GM21360 (cell line): ENCODE measurements at regions not wholly inside any gene's neighbourhood (a gene's known extent, or its start where the extent isn't known, plus 50 kb on each side); places are given as distances from the start of the nearest gene placed in this dataset.
"Not testable (repeated sequence)": the region's sequence is repeated elsewhere in the genome, so short reads cannot be mapped to it uniquely, and the experiment has no call there.

ENCODE experiments used
- ATAC-seq: cut with Tn5 transposase; IDR thresholded peaks from one replicate; pipeline ENCODE4 v1.9.1; 2021; ENCODE audit warnings: mild to moderate bottlenecking, moderate library complexity; ENCODE audit not compliant: unreplicated experiment

DNA sequence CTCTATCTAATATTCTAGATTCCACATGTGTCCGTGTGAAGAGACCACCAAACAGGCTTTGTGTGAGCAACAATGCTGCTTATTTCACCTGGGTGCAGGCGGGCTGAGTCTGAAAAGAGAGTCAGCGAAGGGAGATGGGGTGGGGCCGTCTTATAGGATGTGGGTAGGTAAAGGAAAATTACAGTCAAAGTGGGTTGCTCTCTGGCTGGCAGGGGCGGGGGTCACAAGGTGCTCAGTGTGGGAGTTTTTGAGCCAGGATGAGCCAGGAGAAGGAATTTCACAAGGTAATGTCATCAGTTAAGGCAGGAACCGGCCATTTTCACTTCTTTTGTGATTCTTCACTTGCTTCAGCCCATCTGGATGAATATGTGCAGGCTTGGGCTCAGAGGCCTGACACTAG is 779.3 kb downstream of the RNF144A start:
- ATAC-seq: not testable (repeated sequence)

DNA sequence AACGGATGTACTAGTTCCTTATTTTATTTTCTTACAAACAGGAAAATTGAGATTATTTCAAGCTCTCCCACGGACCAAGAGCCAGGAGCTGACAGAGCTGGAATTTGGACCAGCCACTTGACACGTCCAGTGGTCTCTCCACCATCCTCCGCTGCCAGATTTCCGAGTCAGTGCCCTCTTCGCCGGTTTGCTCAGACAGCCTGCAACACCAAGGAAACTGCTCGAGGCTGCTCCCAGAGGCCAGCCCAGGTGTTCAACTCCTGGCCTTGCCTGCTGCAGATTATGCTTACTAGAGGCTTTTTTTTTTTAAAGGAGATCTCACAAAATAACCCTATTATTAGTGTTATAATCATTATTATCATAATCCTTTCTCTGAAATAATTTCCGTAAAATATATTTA is 779.8 kb downstream of the RNF144A start:
- no peak for ATAC-seq

DNA sequence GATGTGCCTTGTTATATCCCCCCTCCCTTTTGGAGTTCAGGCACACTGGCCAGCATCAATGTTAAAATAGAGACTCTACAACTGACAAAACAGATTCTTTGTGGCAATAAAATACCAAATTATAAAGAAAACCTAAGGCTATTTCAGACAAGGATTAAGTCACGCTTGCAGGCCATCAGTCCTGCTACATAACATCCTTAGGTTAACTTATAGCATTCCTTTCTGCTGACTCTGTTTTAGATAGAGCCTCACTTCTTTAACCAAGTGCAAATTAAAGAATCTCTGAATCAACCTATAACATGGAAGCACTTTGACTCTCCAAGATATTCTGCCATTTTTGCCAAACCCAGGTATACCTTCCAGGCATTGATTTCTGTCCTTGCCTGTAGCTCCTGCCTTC is 784.6 kb downstream of the RNF144A start:
- no peak for ATAC-seq

DNA sequence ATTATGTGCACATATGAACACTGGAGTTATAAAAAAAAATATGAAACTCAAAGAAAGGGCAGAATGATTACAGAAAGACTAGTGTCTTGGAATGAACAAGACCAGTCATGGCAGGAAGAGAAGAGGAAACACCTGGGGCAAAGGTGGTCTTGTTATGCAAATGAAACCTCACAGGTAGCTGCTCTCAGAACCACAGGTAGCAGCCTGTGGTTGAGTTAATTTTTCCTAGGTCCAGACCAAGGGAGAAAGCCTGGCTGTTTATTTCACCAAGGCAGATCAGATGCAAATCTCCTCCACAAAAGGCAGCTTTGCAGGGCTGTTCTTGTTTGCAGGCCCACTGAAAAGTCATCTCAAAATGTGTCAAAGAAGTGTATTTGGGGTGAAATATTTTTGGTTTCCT is 785.8 kb downstream of the RNF144A start:
- no peak for ATAC-seq

DNA sequence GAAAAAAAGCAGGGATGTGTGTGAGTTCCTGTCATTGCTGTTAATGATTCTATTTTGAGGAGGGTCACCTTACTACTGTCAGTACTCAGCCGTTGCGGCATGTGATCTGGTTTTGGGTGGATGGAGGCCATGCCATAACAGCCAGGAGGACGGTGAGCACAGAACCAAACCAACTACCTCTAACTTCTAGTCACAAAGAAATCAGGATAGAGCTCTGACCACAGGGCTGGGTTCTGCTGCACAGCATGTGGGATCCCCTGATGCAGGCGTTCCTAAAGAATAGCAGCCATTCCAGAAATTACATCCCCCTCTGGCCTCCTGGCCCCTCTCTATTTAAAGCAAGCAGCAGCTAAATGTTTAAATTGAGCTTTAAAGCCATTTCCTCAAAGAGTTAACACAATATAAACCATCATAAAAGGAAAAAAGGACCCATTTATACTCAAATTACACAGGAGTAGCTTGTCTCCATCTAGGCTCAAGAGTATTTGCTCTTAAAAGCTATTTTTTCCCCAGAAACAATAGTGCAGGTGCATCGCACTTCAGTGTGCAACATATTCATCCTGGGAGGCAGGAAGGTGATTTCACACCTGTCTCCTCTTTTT is 786.4 kb downstream of the RNF144A start:
- ATAC-seq: no peak

DNA sequence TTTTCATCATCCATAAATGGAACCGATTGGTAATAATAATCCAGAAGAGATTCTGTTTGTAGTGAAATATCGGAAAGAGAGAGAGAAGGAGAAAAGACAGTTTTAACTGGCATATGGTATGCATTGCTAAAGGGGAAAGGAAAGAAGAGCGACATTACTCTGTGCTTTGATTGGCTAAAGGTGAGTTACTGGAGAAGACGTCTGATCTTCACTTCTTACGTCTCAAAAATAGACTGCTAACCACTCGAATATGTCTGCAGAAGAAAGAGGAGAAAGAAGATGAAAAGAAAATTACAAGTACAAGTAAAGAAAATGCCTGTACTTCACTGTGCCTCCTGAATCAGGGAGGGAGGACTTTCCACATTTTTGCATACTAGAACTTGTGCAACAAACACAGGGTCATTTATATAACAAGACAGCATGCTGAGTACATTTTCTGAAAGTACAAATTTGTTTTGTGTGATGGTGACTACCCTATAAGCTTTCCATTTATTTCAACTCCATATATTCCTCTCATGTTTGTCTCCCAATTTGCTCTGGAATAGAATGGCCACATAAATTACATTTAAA is 787.2 kb downstream of the RNF144A start:
- no peak for ATAC-seq

DNA sequence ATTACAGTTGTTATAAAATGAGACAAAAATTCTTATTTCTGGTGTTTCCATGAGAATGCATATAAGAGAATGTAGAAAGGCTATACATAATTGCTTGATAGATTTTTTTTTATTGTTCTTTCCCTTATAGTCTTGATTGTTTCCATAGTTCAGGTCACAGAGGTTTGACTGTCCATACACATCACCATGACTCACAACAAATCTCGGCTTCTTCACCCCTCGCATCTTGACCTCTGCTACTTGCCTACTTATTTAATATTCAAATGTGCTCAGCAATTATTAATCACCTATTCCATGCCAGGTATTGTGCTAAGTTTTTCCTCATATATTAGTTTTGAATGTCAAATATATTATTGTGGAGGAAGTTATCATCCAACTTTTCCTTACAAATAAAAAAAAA is 789.6 kb downstream of the RNF144A start:
- ATAC-seq: no peak

DNA sequence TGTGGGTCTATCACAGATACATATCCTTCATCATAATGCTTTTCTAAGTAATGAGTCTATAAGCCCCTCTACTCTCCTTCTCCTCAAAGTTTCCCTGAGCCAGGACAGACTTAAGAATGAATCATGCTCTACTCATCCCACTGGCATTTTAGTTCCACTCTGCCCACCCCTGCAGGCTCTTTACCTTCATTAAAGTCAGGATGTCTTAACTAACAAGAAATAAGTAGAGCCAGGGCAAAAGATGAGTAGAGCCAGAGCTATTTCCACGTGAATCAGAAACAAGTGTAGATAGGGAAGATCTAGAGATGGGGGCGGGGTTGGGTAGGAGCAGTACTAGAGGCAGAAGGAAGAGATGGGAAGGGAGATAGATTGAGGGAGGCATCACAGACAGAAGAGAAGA is 790.5 kb downstream of the RNF144A start:
- ATAC-seq: no peak

DNA sequence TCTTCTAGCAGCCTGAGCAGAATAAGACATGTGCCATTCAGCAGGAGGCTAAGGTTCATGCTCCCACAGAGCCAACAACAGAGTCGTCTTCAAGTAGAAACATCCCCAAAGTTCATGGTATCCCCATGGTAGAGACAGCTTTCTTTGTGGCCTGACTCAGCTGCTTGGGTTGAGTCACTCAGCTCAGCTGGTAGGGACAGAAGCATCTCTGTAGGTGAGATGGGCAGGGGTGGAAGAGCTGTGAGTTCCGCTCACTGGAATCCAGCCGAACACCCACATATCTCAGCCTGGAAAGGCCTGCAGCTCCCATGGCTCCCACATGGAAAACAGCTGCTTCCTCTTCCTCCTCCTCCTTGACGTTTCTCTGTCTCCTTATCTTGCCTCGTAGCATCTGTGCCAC is 792.7 kb downstream of the RNF144A start:
- no peak for ATAC-seq

DNA sequence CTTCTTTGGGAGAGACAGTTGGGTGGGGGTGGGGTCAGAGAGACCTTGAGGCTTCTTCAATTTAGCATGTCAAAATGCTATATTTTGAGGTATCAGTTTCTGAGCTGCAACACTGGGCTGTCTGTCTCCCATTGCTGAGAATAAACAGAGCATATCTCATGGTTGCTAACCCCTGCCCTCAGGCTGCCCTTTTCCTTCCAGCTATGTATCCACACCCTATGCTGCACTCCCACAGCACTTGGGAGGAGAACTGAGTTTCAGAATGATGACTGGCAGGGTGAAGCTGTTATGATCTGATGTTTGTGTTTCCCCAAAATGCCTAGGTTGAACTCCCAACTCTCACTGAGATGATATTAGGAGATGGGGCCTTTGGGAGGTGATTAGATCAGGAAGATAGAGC is 794.0 kb downstream of the RNF144A start:
- ATAC-seq: no peak

DNA sequence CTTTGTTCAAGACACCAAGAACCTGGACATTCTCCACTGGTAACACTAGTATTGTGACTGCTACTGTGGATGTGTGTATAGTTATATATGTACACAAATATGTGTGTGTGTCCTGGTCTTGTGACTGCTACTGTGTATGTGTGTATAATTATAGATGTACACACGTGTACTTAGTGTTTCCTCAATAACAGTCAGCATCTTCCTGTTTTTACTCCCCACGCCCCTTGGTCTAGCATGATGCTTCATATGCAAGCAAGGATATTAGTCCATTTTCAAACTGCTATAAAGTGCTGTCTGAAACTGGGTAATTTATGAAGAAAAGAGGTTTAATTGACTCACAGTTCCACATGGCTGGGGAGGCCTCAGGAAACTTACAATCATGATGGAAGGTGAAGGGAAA is 802.7 kb downstream of the RNF144A start:
- no peak for ATAC-seq

DNA sequence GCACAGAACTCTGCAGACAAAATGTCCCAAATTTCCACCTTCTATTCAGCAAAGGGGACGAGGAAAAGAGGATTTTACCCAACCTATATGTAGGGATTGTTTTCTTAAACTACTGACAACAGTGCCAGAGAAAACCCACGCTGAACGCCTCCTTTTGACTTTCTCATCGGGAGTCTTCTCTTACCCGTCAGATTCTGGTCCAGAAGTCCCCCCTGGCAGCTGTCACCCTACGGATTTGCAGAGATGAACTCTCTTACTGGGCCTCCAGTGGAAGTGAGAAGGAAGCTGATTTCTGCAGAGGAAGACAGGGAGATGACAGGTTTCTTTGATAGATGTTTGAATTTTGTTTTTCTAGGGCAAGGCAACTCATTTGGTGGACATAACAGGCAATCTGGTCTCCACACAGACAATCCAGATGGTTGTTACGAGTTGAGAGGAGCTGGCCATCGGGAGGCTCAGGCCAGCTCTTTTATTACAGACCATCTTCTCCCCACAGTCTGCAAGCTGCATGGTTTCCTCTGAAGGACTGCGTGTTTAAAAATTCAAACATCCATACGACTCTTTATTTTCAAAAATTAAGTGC is 804.3 kb downstream of the RNF144A start:
- no peak for ATAC-seq

DNA sequence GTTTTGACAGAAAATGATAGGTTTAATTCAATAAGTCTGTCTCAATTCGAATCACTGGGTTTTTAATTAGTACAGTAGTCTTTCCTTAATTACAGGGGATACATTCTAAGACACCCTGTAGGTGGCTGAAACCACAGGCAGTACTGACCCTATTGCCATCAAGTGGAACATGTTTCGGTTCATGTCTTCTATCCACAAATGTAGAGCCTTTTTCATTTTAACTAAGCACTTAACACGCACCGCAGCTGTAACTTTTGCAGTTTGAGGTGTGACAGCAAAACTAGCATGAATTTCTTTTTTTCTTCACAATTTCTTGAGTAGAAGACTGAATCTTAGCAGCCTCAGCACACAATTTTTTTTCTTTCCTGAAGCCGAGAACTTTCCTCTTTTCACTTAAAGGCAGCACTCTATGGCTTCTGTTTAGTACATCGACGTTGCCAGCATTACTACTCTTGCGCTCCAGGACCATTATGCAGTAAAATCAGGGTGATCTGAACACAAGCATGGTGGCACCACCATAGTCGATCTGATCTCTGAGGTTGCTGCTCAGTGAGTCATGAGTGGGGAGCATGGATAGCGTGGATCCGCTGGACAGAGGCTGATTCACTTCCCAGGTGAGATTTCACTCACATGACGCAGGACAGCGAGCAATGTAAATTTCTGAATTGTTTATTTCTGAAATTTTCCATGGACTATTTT is 805.1 kb downstream of the RNF144A start:
- ATAC-seq: no peak

DNA sequence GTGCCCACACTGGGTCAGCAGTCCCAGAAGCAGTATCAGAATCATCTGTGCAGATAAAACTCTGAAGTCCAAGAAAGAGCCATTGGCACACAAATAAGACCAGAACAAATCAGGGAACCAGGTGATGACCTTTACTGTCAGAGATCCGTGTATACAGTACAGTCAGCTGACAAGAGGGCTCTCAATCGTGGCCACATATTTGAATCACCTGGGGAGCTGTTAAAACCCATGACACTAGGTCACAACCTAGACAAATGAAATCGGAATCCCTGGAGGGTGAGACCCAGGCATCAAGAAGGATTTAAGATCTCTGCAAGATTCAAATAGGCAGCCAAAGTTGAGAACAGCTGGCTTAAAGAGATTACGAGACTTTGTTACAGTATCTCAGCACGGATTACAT is 807.1 kb downstream of the RNF144A start:
- ATAC-seq: no peak

DNA sequence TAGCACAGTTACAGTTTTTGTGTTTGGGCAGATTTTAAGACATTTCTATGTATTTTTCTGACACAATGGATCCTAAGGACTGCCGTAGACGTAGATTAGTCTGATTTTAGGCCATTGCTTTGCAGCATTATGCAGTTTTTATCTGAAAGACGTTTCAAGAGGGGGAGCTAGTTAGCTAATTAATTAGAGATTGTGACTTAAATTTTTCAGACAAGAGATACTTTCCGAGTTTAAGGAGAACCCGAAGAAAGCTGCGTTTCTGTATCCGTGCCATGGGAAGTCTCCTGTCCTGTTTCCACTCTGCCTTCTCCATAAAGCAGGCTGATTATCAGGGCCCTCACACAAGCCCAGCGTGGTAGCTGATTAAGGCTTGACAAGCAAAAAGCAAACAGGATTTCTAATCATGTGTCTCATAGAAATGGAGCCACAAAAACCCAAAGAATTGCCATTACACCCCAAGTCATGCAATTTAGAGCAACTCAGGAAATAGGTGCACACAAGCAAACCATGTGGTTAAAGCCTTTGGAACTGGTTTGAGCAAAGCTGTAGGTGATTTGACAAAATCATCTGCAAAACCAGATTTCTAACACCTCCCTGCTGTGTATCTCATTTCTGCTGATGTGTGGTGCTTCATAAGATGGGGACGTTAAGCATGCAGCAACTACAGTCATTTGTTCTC is 808.1 kb downstream of the RNF144A start:
- no peak for ATAC-seq

DNA sequence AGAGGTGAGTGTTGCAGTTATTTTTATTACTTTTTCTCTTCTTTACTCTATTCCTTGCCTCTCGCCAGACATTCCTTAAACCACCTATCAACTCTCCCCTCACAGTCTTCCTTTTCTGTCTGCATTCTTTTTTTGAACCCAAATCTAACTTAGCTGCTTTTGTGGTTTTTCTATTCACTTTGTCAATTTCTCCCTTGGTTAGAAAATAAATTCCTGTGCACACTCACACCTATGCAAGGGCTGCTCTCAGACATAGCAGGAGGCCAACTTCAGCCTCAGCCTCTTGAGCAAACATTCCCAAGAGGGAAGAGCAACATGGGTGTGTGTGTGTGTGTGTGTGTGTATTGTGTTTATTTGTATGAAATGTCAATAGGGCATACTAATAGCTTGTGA is 808.6 kb downstream of the RNF144A start:
- ATAC-seq: no peak

DNA sequence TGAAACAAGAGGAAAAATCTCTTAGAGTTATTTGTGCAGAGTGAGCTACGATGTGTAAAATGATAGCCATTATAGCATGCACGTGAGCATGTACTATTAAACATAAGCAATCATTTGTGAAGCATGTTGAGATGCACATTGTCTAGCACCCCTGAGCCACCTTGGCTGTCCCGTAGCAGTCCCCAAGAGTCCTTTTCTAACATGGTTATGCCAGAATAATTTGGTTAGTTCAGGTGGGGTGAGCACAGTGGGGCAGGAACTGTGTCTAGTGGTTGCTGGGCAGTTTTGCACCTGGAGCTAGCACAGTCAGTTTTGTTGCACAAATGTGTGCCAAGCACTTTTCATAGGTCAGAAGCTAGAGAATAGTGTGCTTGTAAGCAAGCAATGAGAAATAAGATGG is 809.8 kb downstream of the RNF144A start:
- no peak for ATAC-seq

DNA sequence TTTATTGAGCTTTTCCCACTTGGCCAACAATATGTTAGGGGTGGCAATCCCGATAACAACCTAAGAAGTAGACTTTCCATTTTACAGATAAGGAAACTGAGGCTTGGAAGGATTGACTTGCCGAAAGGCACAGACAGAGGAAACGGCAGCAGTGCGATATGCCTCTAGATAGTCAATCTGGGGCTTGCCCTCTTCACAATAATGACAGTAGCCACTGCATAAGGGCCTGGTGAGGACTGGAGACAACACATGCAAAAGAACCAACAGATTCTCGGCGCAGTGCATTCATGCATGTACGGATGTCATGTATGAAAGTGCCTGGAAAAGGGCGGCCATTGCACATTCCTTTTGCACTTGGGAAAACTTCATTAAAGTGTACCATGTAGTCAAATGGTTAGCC is 811.2 kb downstream of the RNF144A start:
- no peak for ATAC-seq

DNA sequence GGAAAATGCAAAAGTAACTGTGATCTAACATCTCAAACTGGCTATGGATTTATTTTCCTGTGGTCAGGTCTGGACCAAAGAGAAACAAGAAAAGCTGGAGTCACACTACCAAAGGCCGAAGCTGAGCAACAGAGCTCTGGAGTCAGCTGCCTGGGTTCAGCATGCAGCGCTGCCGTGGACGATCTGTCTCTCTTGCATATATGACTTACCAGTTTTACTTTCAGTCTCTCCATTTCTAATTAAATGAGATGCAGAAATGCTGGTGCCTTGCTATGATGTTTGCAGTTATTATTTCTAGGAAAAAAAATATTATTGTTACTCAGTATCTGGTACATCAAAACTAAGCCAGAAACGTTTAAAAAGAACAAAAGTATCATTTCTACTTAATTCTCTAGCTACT is 813.2 kb downstream of the RNF144A start:
- ATAC-seq: no peak

DNA sequence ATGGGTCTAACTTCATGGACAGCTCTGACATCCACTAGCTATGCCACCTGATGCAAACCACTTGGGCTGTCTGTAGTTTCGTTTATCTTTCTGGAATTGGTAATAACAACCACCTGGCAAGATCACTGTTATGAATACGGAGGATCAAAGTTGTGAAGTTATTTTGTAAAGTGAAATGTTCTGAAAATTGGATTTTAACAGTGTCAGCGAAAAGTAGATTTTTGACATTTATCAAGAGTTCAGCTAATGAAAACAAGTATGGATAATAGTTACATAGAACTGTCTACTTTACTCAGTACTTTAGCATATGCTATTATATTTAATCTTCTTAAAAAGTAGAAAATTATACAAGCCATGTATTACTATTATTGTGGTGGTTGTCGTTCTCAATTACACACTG is 813.8 kb downstream of the RNF144A start:
- ATAC-seq: no peak

DNA sequence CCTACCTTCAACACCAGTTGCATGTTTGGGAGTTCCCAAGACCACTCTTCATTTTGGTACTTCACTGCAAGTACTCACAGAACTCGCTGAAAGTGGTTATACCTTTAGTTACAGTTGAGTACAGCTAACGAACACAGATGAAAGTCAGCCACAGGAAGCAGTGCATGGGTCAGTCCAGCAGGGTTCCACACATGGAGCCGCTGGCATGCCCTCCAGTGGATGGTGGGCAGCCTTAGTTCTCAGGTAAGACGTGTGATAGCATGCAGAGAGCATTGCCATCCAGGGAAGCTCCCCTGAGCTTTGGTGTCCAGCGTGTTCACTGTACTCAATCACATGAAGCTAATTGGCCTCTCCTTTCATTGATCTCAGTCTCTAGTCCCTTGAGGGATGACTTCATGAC is 815.3 kb downstream of the RNF144A start:
- ATAC-seq: no peak
